Eye (tissue), 1 donor: ENCODE measurements at regions not wholly inside any gene's neighbourhood (a gene's known extent, or its start where the extent isn't known, plus 50 kb on each side); places are given as distances from the start of the nearest gene placed in this dataset.
"Not testable (repeated sequence)": the region's sequence is repeated elsewhere in the genome, so short reads cannot be mapped to it uniquely, and the experiment has no call there.

Source experiments
- DNase-seq: peaks from one replicate; pipeline ENCODE4 v3.0.0-alpha.2; 2015

- DNase-seq = no peak
Observed at GRCh38 chr18:65671621-65672415, 79.0 kb upstream of the CDH7 start.

GRCh38 chr18:65670145-65670544 lies 80.7 kb upstream of the CDH7 start:
- DNase-seq = not testable (repeated sequence)

GRCh38 chr18:65661391-65661790 lies 89.4 kb upstream of the CDH7 start:
- peak; percentile 75 for DNase-seq

GRCh38 chr18:65659912-65660311 lies 90.9 kb upstream of the CDH7 start:
- DNase-seq = no peak

- no peak for DNase-seq
Observed at GRCh38 chr18:65659312-65659711, 91.5 kb upstream of the CDH7 start.

GRCh38 chr18:65651192-65651591 lies 99.6 kb upstream of the CDH7 start:
- DNase-seq = no peak

GRCh38 chr18:65632236-65632635 lies 118.6 kb upstream of the CDH7 start:
- DNase-seq = peak; percentile 83

GRCh38 chr18:65631766-65632165 lies 119.0 kb upstream of the CDH7 start:
- DNase-seq = peak; percentile 88

- no peak for DNase-seq
Observed at GRCh38 chr18:65628390-65628789, 122.4 kb upstream of the CDH7 start.

GRCh38 chr18:65623676-65624075 lies 127.1 kb upstream of the CDH7 start:
- DNase-seq = peak; percentile 14

GRCh38 chr18:65622436-65622835 lies 128.4 kb upstream of the CDH7 start:
- no peak for DNase-seq

GRCh38 chr18:65620076-65620696 lies 130.6 kb upstream of the CDH7 start:
- DNase-seq = no peak

- DNase-seq = no peak
Observed at GRCh38 chr18:65610939-65611338, 139.9 kb upstream of the CDH7 start.

- DNase-seq = no peak
Observed at GRCh38 chr18:65608471-65608870, 142.3 kb upstream of the CDH7 start.

- no peak for DNase-seq
Observed at GRCh38 chr18:65607161-65607560, 143.7 kb upstream of the CDH7 start.

- no peak for DNase-seq
Observed at GRCh38 chr18:65606551-65607130, 144.2 kb upstream of the CDH7 start.

GRCh38 chr18:65605352-65605751 lies 145.5 kb upstream of the CDH7 start:
- not testable (repeated sequence) for DNase-seq

- DNase-seq = no peak
Observed at GRCh38 chr18:65601775-65602174, 149.0 kb upstream of the CDH7 start.

- peak; percentile 56 for DNase-seq
Observed at GRCh38 chr18:65592435-65592834, 158.4 kb upstream of the CDH7 start.

- DNase-seq = no peak
Observed at GRCh38 chr18:65587491-65587890, 163.3 kb upstream of the CDH7 start.

- not testable (repeated sequence) for DNase-seq
Observed at GRCh38 chr18:65582094-65582493, 168.7 kb upstream of the CDH7 start.

- DNase-seq = no peak
Observed at GRCh38 chr18:65568866-65569265, 181.9 kb upstream of the CDH7 start.

GRCh38 chr18:65567372-65567771 lies 183.4 kb upstream of the CDH7 start:
- DNase-seq = peak; percentile 39

GRCh38 chr18:65548316-65548715 lies 202.5 kb upstream of the CDH7 start:
- no peak for DNase-seq
